GM23248 (cell line): ENCODE measurements at regions not wholly inside any gene's neighbourhood (a gene's known extent, or its start where the extent isn't known, plus 50 kb on each side); places are given as distances from the start of the nearest gene placed in this dataset.

Experiments
- EZH2 ChIP-seq: fragments of 200-600 bp; sonication (generic); IDR thresholded peaks from 2 replicates; pipeline ENCODE4 v1.6.1; 2018; ENCODE audit warnings: antibody characterized with exemption, mild to moderate bottlenecking; ENCODE audit not compliant: insufficient read depth, poor library complexity, severe bottlenecking
- EZH2phosphoT487 ChIP-seq: fragments of 200-600 bp; sonication (generic); IDR thresholded peaks from 2 replicates; pipeline ENCODE4 v1.6.1; 2018; ENCODE audit warnings: antibody characterized with exemption, moderate library complexity, mild to moderate bottlenecking, low read depth; ENCODE audit not compliant: insufficient read depth

DNA sequence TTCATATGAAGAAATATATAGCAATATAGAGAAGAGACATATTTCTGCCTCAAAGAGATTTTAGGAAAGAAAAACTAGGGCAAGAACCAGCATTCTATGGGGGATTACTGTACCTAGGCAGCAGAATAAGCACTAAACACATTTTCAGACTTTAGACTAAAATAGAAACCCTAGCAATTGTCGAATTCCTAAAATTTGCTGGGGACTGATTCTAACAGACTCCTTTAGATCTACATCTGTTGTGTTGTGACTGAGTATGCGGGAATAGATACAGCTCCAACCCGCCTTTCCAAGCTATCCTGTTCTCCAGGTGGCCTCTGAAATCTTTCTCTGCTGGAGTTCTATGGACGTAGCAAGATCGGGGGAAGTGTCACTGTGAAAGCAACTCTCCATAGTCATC, 482.2 kb downstream of the NTRK2 start:
- TF ChIP-seq EZH2phosphoT487 (no peak), EZH2 (no peak)
